ENCODE measurements at regions not wholly inside any gene's neighbourhood (a gene's known extent, or its start where the extent isn't known, plus 50 kb on each side); places are given as distances from the start of the nearest gene placed in this dataset.

- no peak for DNase-seq
Observed at GRCh38 chr6:114404339-114404955, 61.6 kb upstream of the HS3ST5 start.

- DNase-seq: no peak
Observed at GRCh38 chr6:114403858-114404257, 61.0 kb upstream of the HS3ST5 start.

GRCh38 chr6:114398481-114398880 lies 55.7 kb upstream of the HS3ST5 start:
- no peak for DNase-seq
